GM23338 (cell line): ENCODE measurements at regions not wholly inside any gene's neighbourhood (a gene's known extent, or its start where the extent isn't known, plus 50 kb on each side); places are given as distances from the start of the nearest gene placed in this dataset.

ENCODE experiments used
- ATAC-seq: fragments of 200-7000 bp; cut with Tn5 transposase; 3 replicates; pipeline ENCODE4 v1.9.1; 2020
- DNase-seq: peaks from one replicate; pipeline ENCODE4 v3.0.0-alpha.2; 2015; ENCODE audit warnings: low spot score
- H2AFZ ChIP-seq: fragments of 200-600 bp; sonication (generic); 2 replicates; pipeline ENCODE4 v1.8.0; 2016; ENCODE audit warnings: antibody characterized with exemption, mild to moderate bottlenecking, moderate library complexity
- H3F3A ChIP-seq: fragments of 200-600 bp; sonication (generic); replicated peaks from 2 replicates; pipeline ENCODE4 v1.8.0; 2017; ENCODE audit warnings: antibody characterized with exemption, mixed run types, low read depth
- H3K27ac ChIP-seq: fragments of 200-600 bp; sonication (generic); 2 replicates; pipeline ENCODE4 v1.6.1; 2016; ENCODE audit warnings: low read depth
- H3K27me3 ChIP-seq: fragments of 200-600 bp; sonication (generic); 2 replicates; pipeline ENCODE4 v1.8.0; 2016; ENCODE audit warnings: mild to moderate bottlenecking, mixed run types, moderate library complexity; ENCODE audit not compliant: insufficient read depth
- H3K36me3 ChIP-seq: fragments of 200-600 bp; sonication (generic); 2 replicates; pipeline ENCODE4 v1.8.0; 2016; ENCODE audit warnings: mild to moderate bottlenecking; ENCODE audit not compliant: insufficient read depth
- H3K4me1 ChIP-seq: fragments of 200-600 bp; sonication (generic); 2 replicates; pipeline ENCODE4 v1.8.0; 2016; ENCODE audit warnings: mild to moderate bottlenecking, moderate library complexity; ENCODE audit not compliant: insufficient read depth
- H3K4me2 ChIP-seq: fragments of 200-600 bp; sonication (generic); 2 replicates; pipeline ENCODE4 v1.7.1; 2017; ENCODE audit warnings: mixed run types
- H3K4me3 ChIP-seq: fragments of 200-600 bp; sonication (generic); 2 replicates; pipeline ENCODE4 v1.6.1; 2016; ENCODE audit warnings: mixed run types
- H3K79me2 ChIP-seq: fragments of 200-600 bp; sonication (generic); replicated peaks from 2 replicates; pipeline ENCODE4 v1.8.0; 2017; ENCODE audit warnings: mild to moderate bottlenecking; ENCODE audit not compliant: insufficient read depth
- H3K9me2 ChIP-seq: fragments of 200-600 bp; sonication (generic); 2 replicates; pipeline ENCODE4 v1.8.0; 2017; ENCODE audit not compliant: insufficient read depth
- H4K20me1 ChIP-seq: fragments of 200-600 bp; sonication (generic); replicated peaks from 2 replicates; pipeline ENCODE4 v1.8.0; 2017; ENCODE audit warnings: mild to moderate bottlenecking; ENCODE audit not compliant: insufficient read depth
- H3K27ac Mint-ChIP-seq: 2 replicates; pipeline ENCODE4 v1.8.0; 2020; ENCODE audit warnings: inconsistent platforms, mild to moderate bottlenecking, moderate library complexity, mixed read lengths
- H3K27me3 Mint-ChIP-seq: 3 replicates; pipeline ENCODE4 v1.8.0; 2022; ENCODE audit warnings: low read depth, mild to moderate bottlenecking, moderate library complexity, mixed read lengths, inconsistent platforms; ENCODE audit not compliant: insufficient read depth, poor library complexity
- H3K36me3 Mint-ChIP-seq: 3 replicates; pipeline ENCODE4 v1.8.0; 2021; ENCODE audit warnings: low read depth, mild to moderate bottlenecking, inconsistent platforms, moderate library complexity, mixed read lengths
- H3K4me1 Mint-ChIP-seq: 3 replicates; pipeline ENCODE4 v1.8.0; 2020; ENCODE audit warnings: mild to moderate bottlenecking, inconsistent platforms, mixed read lengths
- H3K4me3 Mint-ChIP-seq: 3 replicates; pipeline ENCODE4 v1.8.0; 2021; ENCODE audit warnings: moderate library complexity, mild to moderate bottlenecking, inconsistent platforms, mixed read lengths
- H3K9me3 Mint-ChIP-seq: 3 replicates; pipeline ENCODE4 v1.8.0; 2020; ENCODE audit warnings: moderate library complexity, mild to moderate bottlenecking, inconsistent platforms, mixed read lengths
- JUNB ChIP-seq: IDR thresholded peaks from one replicate; pipeline ENCODE4 v1.6.1; 2016; ENCODE audit warnings: antibody characterized with exemption; ENCODE audit not compliant: unreplicated experiment
- REST ChIP-seq: IDR thresholded peaks from one replicate; pipeline ENCODE4 v1.6.1; 2018; ENCODE audit warnings: antibody characterized with exemption; ENCODE audit not compliant: unreplicated experiment
- ZNF462 ChIP-seq: fragments of 250-450 bp; sonication (Bioruptor Pico); IDR thresholded peaks from 2 replicates; pipeline ENCODE4 v1.5.0; 2020; ENCODE audit warnings: mild to moderate bottlenecking, moderate library complexity

GRCh38 chr2:19409046-19409445, 50.6 kb upstream of the OSR1 start (continued):
- no peak for TF ChIP-seq ZNF462 (CRISPR knock-in tag)
- TF ChIP-seq JUNB, result no peak
- no peak for TF ChIP-seq REST

GRCh38 chr2:19408592-19408991, 50.2 kb upstream of the OSR1 start:
- Mint-ChIP-seq H3K36me3 (no peaks in the 10 kb centered on the region), H3K27ac (no peak overlapping the region), H3K9me3 (no peaks in the 10 kb centered on the region), H3K4me1 (peaks cover 4% of the 10 kb centered on the region; the same call in 2 of the 3 replicates), H3K27me3 (no peaks in the 10 kb centered on the region), H3K4me3 (no peak overlapping the region)
- DNase-seq (no peak), ATAC-seq (no peak)
- no peaks in the 10 kb centered on the region for H3K36me3 ChIP-seq
- no peak overlapping the region for H2AFZ ChIP-seq
- H4K20me1 ChIP-seq, result no peaks in the 10 kb centered on the region
- H3K27me3 ChIP-seq, result no peaks in the 10 kb centered on the region
- H3K79me2 ChIP-seq, result no peaks in the 10 kb centered on the region
- no peak overlapping the region for H3K27ac ChIP-seq
- no peaks in the 10 kb centered on the region for H3F3A ChIP-seq
- no peaks in the 10 kb centered on the region for H3K9me2 ChIP-seq
- TF ChIP-seq JUNB, result no peak
- no peak overlapping the region for H3K4me2 ChIP-seq
- H3K4me3 ChIP-seq, result no peak overlapping the region
- H3K4me1 ChIP-seq, result no peaks in the 10 kb centered on the region; the same call in 1 of the 2 replicates
